ENCODE measurements at regions not wholly inside any gene's neighbourhood (a gene's known extent, or its start where the extent isn't known, plus 50 kb on each side); places are given as distances from the start of the nearest gene placed in this dataset.

GRCh38 chr17:37820995-37821713 lies 76.3 kb upstream of the HNF1B start:
- TF ChIP-seq CREB1 (CRISPR knock-in tag; IDR thresholded peaks at IDR 0.05) (no peak), CTCF (IDR thresholded peaks at IDR 0.05) (no peak), ATF2 (CRISPR knock-in tag; IDR thresholded peaks at IDR 0.05; ENCODE audit: borderline replicate concordance, low read depth) (no peak)
